DND-41 (cell line): ENCODE measurements at regions not wholly inside any gene's neighbourhood (a gene's known extent, or its start where the extent isn't known, plus 50 kb on each side); places are given as distances from the start of the nearest gene placed in this dataset.
"Not testable (repeated sequence)": the region's sequence is repeated elsewhere in the genome, so short reads cannot be mapped to it uniquely, and the experiment has no call there.

ENCODE experiments used
- ATAC-seq: fragments of 200-7000 bp; cut with Tn5 transposase; 3 replicates; pipeline ENCODE4 v1.9.1; 2021; ENCODE audit warnings: low read depth; ENCODE audit not compliant: insufficient read depth
- DNase-seq: peaks from one replicate; pipeline ENCODE4 v3.0.0-alpha.2; 2020
- H2AFZ ChIP-seq: 2 replicates; pipeline ENCODE4 v1.6.0; 2012; ENCODE audit warnings: low read depth, low read length
- H3K27ac ChIP-seq: 2 replicates; pipeline ENCODE4 v1.5.1; 2012; ENCODE audit warnings: low read length, inconsistent platforms
- H3K27me3 ChIP-seq: fragments of 200-600 bp; sonication (generic); 2 replicates; pipeline ENCODE4 v1.6.0; 2012; ENCODE audit warnings: low read length, mild to moderate bottlenecking, inconsistent platforms; ENCODE audit not compliant: insufficient read depth, poor library complexity
- H3K36me3 ChIP-seq: 2 replicates; pipeline ENCODE4 v1.5.1; 2012; ENCODE audit warnings: low read length, inconsistent platforms; ENCODE audit not compliant: insufficient read depth
- H3K4me1 ChIP-seq: 2 replicates; pipeline ENCODE4 v1.5.1; 2012; ENCODE audit warnings: mild to moderate bottlenecking, low read length; ENCODE audit not compliant: insufficient read depth
- H3K4me2 ChIP-seq: 2 replicates; pipeline ENCODE4 v1.6.0; 2012; ENCODE audit warnings: mild to moderate bottlenecking, moderate library complexity, low read length, inconsistent platforms; ENCODE audit not compliant: insufficient read depth
- H3K4me3 ChIP-seq, 2 experiments: fragments of 200-600 bp in 1 of 2; shearing (Covaris generic) in 1 of 2; 2 replicates each; pipeline ENCODE4 v1.5.1; 2012 to 2016; ENCODE audit warnings: inconsistent platforms in 2 of 2, low read length in 2 of 2, mild to moderate bottlenecking in 2 of 2, low read depth in 1 of 2, moderate library complexity in 1 of 2
- H3K79me2 ChIP-seq: 2 replicates; pipeline ENCODE4 v1.6.0; 2012; ENCODE audit warnings: low read length, inconsistent platforms; ENCODE audit not compliant: insufficient read depth
- H3K9ac ChIP-seq: 2 replicates; pipeline ENCODE4 v1.6.0; 2012; ENCODE audit warnings: low read depth, mild to moderate bottlenecking, inconsistent platforms, low read length, moderate library complexity
- H3K9me3 ChIP-seq: 2 replicates; pipeline ENCODE4 v1.5.1; 2012; ENCODE audit warnings: low read length, moderate library complexity, mild to moderate bottlenecking, inconsistent platforms; ENCODE audit not compliant: insufficient read depth, severe bottlenecking
- H4K20me1 ChIP-seq: 2 replicates; pipeline ENCODE4 v1.6.0; 2012; ENCODE audit warnings: low read length; ENCODE audit not compliant: insufficient read depth
- EZH2 ChIP-seq: IDR thresholded peaks from 3 replicates; pipeline ENCODE4 v1.6.1; 2012; ENCODE audit warnings: borderline replicate concordance, low read depth, mild to moderate bottlenecking, moderate library complexity, low read length, inconsistent platforms; ENCODE audit not compliant: severe bottlenecking
- TF ChIP-seq, protein P1 (sequence below): IDR thresholded peaks from 2 replicates; pipeline ENCODE4 v1.5.1; 2012; ENCODE audit warnings: borderline replicate concordance, low read length, moderate library complexity, mild to moderate bottlenecking; ENCODE audit not compliant: poor library complexity, severe bottlenecking; ENCODE audit errors: extremely low read depth

DNA sequence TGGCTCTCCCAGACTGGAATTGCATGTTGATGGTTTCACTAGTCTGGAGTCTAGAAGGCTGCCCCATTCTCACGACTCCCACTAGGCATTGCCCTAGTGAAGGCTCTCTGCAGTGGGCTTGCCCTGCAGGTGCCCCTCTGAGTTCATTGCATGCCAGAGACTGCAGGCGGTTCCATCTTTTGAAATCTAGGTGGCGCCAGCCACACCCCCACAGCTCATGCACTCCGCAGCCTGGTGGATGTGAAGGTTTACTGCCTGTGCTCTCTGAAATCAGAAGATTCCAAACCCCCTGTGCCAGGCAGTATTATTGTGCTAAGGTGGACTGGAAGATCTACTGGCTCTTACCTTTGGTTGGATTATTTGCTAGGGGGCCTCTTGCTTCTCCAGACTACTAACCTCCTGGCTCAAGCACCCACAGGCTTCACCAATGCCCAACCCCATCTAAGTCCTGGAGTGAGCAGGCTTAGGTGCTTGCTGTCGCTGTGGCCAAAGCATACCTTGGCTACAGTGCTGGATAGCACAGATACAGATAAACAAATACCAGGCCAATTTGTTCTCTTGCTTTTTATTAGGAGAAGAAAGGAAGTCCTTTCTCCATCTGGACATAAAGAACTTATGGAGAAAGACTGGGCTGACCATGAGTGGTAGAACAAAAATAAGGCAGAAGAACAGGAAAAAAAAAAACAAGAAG is 83.5 kb upstream of the SIM2 start:
- ATAC-seq (no peak), DNase-seq (peak; percentile 11)
- Histone ChIP-seq H3K9ac (no peak overlapping the region), H2AFZ (no peak overlapping the region), H3K27me3 (no peaks in the 10 kb centered on the region), H3K4me2 (no peak overlapping the region), H3K9me3 (no peaks in the 10 kb centered on the region), H3K27ac (no peak overlapping the region), H4K20me1 (no peaks in the 10 kb centered on the region), H3K4me1 (no peaks in the 10 kb centered on the region), H3K36me3 (no peaks in the 10 kb centered on the region), H3K79me2 (no peaks in the 10 kb centered on the region), H3K4me3 (no peak overlapping the region)
- TF ChIP-seq, protein P1, sequence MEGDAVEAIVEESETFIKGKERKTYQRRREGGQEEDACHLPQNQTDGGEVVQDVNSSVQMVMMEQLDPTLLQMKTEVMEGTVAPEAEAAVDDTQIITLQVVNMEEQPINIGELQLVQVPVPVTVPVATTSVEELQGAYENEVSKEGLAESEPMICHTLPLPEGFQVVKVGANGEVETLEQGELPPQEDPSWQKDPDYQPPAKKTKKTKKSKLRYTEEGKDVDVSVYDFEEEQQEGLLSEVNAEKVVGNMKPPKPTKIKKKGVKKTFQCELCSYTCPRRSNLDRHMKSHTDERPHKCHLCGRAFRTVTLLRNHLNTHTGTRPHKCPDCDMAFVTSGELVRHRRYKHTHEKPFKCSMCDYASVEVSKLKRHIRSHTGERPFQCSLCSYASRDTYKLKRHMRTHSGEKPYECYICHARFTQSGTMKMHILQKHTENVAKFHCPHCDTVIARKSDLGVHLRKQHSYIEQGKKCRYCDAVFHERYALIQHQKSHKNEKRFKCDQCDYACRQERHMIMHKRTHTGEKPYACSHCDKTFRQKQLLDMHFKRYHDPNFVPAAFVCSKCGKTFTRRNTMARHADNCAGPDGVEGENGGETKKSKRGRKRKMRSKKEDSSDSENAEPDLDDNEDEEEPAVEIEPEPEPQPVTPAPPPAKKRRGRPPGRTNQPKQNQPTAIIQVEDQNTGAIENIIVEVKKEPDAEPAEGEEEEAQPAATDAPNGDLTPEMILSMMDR = peak; percentile 36
- no peak for TF ChIP-seq EZH2

DNA sequence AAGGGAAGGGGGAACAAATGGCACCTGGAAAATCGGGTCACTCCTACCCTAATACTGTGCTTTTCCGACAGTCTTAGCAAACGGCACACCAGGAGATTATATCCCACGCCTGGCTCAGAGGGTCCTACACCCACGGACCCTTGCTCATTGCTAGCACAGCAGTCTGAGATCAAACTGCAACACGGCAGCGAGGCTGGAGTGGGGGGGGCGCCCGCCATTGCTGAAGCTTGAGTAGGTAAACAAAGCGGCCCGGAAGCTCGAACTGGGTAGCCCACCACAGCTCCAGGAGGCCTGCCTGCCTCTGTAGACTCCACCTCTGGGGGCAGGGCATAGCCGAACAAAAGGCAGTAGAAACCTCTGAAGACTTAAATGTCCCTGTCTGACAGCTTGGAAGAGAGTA is 82.1 kb upstream of the SIM2 start:
- not testable (repeated sequence) for ATAC-seq, H3K27ac ChIP-seq, H3K4me1 ChIP-seq, H3K27me3 ChIP-seq, H3K4me2 ChIP-seq, H2AFZ ChIP-seq, H3K79me2 ChIP-seq, H3K9ac ChIP-seq, H4K20me1 ChIP-seq, H3K9me3 ChIP-seq, DNase-seq, H3K36me3 ChIP-seq, H3K4me3 ChIP-seq

GRCh38 chr21:36621794-36622193 is 77.1 kb upstream of the SIM2 start:
- DNase-seq, H3K4me1 ChIP-seq, H4K20me1 ChIP-seq, H3K27me3 ChIP-seq, H3K27ac ChIP-seq, H2AFZ ChIP-seq, H3K9ac ChIP-seq, H3K36me3 ChIP-seq, ATAC-seq, H3K79me2 ChIP-seq, H3K9me3 ChIP-seq, H3K4me2 ChIP-seq, H3K4me3 ChIP-seq: not testable (repeated sequence)

- no peak overlapping the region for H3K4me2 ChIP-seq
- H3K4me3 ChIP-seq = no peak overlapping the region
- H2AFZ ChIP-seq = no peak overlapping the region
- ATAC-seq = no peak
- no peaks in the 10 kb centered on the region for H3K27me3 ChIP-seq
- no peaks in the 10 kb centered on the region for H3K9me3 ChIP-seq
- H3K4me1 ChIP-seq = no peaks in the 10 kb centered on the region
- TF ChIP-seq, protein P1 = no peak
- TF ChIP-seq EZH2 = no peak
- H3K36me3 ChIP-seq = no peaks in the 10 kb centered on the region
- DNase-seq = no peak
- H3K9ac ChIP-seq = no peak overlapping the region
- H3K79me2 ChIP-seq = no peaks in the 10 kb centered on the region
- no peak overlapping the region for H3K27ac ChIP-seq
- H4K20me1 ChIP-seq = no peaks in the 10 kb centered on the region
These were observed 74.8 kb upstream of the SIM2 start for GRCh38 chr21:36624105-36624504.
